ENCODE measurements at regions not wholly inside any gene's neighbourhood (a gene's known extent, or its start where the extent isn't known, plus 50 kb on each side); places are given as distances from the start of the nearest gene placed in this dataset.

DNA sequence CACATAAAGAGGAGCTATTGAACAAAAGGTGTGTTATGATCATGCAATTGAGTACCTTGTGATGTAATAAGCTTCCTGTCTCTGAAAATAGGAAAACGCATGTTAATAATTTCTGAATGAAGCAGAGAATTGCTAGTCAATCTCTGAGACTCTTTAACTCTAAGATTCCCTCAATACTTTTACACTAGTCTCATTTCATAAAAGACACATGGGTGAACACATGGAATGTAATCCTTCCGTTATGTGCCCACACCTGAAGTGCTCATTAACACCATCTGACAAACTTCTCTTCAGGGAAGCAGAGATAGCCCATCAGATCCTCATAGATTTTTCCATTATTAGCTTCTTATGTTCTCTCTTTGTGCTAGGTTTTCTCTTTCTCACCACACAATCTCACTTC, 182.4 kb downstream of the TLR4 start:
- TF ChIP-seq EZH2phosphoT487 (IDR thresholded peaks at IDR 0.05; ENCODE audit: borderline replicate concordance) = no peak
- TF ChIP-seq, protein P1, sequence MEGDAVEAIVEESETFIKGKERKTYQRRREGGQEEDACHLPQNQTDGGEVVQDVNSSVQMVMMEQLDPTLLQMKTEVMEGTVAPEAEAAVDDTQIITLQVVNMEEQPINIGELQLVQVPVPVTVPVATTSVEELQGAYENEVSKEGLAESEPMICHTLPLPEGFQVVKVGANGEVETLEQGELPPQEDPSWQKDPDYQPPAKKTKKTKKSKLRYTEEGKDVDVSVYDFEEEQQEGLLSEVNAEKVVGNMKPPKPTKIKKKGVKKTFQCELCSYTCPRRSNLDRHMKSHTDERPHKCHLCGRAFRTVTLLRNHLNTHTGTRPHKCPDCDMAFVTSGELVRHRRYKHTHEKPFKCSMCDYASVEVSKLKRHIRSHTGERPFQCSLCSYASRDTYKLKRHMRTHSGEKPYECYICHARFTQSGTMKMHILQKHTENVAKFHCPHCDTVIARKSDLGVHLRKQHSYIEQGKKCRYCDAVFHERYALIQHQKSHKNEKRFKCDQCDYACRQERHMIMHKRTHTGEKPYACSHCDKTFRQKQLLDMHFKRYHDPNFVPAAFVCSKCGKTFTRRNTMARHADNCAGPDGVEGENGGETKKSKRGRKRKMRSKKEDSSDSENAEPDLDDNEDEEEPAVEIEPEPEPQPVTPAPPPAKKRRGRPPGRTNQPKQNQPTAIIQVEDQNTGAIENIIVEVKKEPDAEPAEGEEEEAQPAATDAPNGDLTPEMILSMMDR (conservative IDR thresholded peaks at IDR 0.05; ENCODE audit: low read length) = no peak
